ENCODE measurements at regions not wholly inside any gene's neighbourhood (a gene's known extent, or its start where the extent isn't known, plus 50 kb on each side); places are given as distances from the start of the nearest gene placed in this dataset.
"Not testable (repeated sequence)": the region's sequence is repeated elsewhere in the genome, so short reads cannot be mapped to it uniquely, and the experiment has no call there.

DNA sequence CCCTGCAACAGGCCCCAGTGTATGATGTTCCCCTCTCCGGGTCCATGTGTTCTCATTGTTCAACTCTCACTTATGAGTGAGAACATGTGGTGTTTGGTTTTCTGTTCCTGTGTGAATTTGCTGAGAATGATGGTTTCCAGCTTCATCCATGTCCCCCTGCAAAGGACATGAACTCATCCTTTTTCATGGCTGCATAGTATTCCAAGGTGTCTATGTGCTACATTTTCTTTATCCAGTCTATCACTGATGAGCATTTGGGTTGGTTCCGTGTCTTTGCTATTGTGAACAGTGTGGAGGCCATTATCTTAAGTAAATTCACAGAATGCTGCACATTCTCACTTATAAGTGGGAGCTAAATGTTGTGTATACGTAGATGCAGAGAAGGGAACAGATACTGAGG is 205.3 kb downstream of the SHOX start:
- not testable (repeated sequence) for H3K27ac ChIP-seq (replicated peaks; ENCODE audit: low read length); H2BK5ac ChIP-seq (ENCODE audit: low read length); H3K14ac ChIP-seq (ENCODE audit: low read length); H3K79me1 ChIP-seq (ENCODE audit: low read depth, low read length); H2BK15ac ChIP-seq (ENCODE audit: low read length); H3K4me2 ChIP-seq (ENCODE audit: insufficient read depth, low read length, poor library complexity, severe bottlenecking); DNase-seq (ENCODE audit: low spot score); H2BK120ac ChIP-seq (ENCODE audit: low read depth, low read length); H3K18ac ChIP-seq (ENCODE audit: low read length); H3K4me3 ChIP-seq (ENCODE audit: low read length in 2 of 2); H3K4me1 ChIP-seq (ENCODE audit: control insufficient read depth in 2 of 2, insufficient read depth in 1 of 2, low read depth in 1 of 2, low read length in 2 of 2); H3K36me3 ChIP-seq (replicated peaks in 1 of 2; ENCODE audit: control insufficient read depth in 2 of 2, insufficient read depth in 2 of 2, low read length in 2 of 2); H3K4ac ChIP-seq (ENCODE audit: low read length); H2AFZ ChIP-seq (ENCODE audit: low read length); H3K9ac ChIP-seq (ENCODE audit: low read depth, low read length, poor library complexity); H4K8ac ChIP-seq (ENCODE audit: low read depth, low read length); H2BK12ac ChIP-seq (ENCODE audit: low read length); H3K23ac ChIP-seq (ENCODE audit: low read depth, low read length, poor library complexity); H2AK5ac ChIP-seq (ENCODE audit: low read depth, low read length); H3K9me3 ChIP-seq (replicated peaks in 1 of 2; ENCODE audit: control insufficient read depth in 2 of 2, insufficient read depth in 1 of 2, low read depth in 1 of 2, low read length in 2 of 2); H4K91ac ChIP-seq (ENCODE audit: low read depth, low read length, poor library complexity); H3K27me3 ChIP-seq (ENCODE audit: control insufficient read depth in 3 of 3, insufficient read depth in 3 of 3, low read depth in 1 of 3, low read length in 3 of 3)
- WGBS, 2 donors (ENCODE audit: extremely low coverage in 2 of 2, insufficient read length in 2 of 2, insufficient replicate concordance in 1 of 2), result no CpG with 5 or more reads among the region's 3 CpGs

DNA sequence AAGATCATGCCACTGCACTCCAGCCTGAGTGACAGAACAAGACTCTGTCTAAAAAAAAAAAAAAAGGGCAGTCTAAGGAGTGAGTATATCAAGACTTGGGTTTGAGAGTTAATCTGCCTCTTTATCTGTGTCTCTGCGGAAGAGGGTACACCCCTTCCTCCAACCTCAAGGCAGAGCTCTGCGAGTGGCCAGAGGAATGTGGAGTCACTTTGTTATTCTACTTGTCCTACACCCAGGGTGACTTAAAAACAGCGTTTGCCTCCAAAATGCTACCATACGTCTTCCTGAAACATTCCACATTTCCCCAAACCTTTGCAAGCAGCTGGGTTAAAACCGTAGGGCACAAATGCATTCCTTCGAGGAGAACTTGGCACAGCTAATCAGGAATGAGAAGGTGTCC is 199.9 kb downstream of the SHOX start:
- Histone ChIP-seq H3K9me3 (replicated peaks in 1 of 2; ENCODE audit: control insufficient read depth in 2 of 2, insufficient read depth in 1 of 2, low read depth in 1 of 2, low read length in 2 of 2) (peaks cover 0 to 3% of the 10 kb centered on the region in 2 donors), H2BK15ac (ENCODE audit: low read length) (no peak overlapping the region), H3K9ac (ENCODE audit: low read depth, low read length, poor library complexity) (no peak overlapping the region), H3K79me1 (ENCODE audit: low read depth, low read length) (no peaks in the 10 kb centered on the region), H4K91ac (ENCODE audit: low read depth, low read length, poor library complexity) (no peak overlapping the region), H3K4me3 (ENCODE audit: low read length in 2 of 2) (no peak overlapping the region), H3K4me2 (ENCODE audit: insufficient read depth, low read length, poor library complexity, severe bottlenecking) (no peak overlapping the region), H3K36me3 (replicated peaks in 1 of 2; ENCODE audit: control insufficient read depth in 2 of 2, insufficient read depth in 2 of 2, low read length in 2 of 2) (no peaks in the 10 kb centered on the region), H2AFZ (ENCODE audit: low read length) (no peak overlapping the region), H2BK120ac (ENCODE audit: low read depth, low read length) (no peak overlapping the region), H3K14ac (ENCODE audit: low read length) (no peak overlapping the region), H3K18ac (ENCODE audit: low read length) (no peak overlapping the region), H3K4me1 (ENCODE audit: control insufficient read depth in 2 of 2, insufficient read depth in 1 of 2, low read depth in 1 of 2, low read length in 2 of 2) (no peaks in the 10 kb centered on the region), H3K27ac (replicated peaks; ENCODE audit: low read length) (no peak overlapping the region), H3K27me3 (ENCODE audit: control insufficient read depth in 3 of 3, insufficient read depth in 3 of 3, low read depth in 1 of 3, low read length in 3 of 3) (no peaks in the 10 kb centered on the region), H3K23ac (ENCODE audit: low read depth, low read length, poor library complexity) (no peak overlapping the region), H4K8ac (ENCODE audit: low read depth, low read length) (no peak overlapping the region), H2BK12ac (ENCODE audit: low read length) (no peak overlapping the region), H2BK5ac (ENCODE audit: low read length) (no peak overlapping the region), H3K4ac (ENCODE audit: low read length) (no peak overlapping the region), H2AK5ac (ENCODE audit: low read depth, low read length) (no peak overlapping the region)
- no peak for DNase-seq (ENCODE audit: low spot score)
- WGBS, 2 donors (ENCODE audit: extremely low coverage in 2 of 2, insufficient read length in 2 of 2, insufficient replicate concordance in 1 of 2), result no CpG with 5 or more reads among the region's 6 CpGs

DNA sequence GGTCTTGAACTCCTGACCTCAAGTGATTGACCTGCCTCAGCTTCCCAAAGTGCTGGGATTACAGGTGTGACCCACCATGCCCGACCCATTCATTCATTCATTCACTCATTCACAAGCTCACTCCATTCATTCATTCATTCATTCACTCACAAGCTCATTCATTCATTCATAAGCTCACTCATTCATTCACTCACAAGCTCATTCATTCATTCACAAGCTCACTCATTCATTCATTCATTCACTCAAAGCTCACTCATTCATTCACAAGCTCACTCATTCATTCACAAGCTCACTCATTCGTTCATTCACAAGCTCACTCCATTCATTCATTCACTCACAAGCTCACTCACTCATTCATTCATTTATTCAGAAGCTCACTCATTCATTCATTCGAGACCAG is 198.6 kb downstream of the SHOX start:
- WGBS, 2 donors (ENCODE audit: extremely low coverage in 2 of 2, insufficient read length in 2 of 2, insufficient replicate concordance in 1 of 2), result no CpG with 5 or more reads among the region's 3 CpGs
- no peak overlapping the region for H3K9ac ChIP-seq (ENCODE audit: low read depth, low read length, poor library complexity)
- no peak overlapping the region for H2BK5ac ChIP-seq (ENCODE audit: low read length)
- no peak overlapping the region for H2BK120ac ChIP-seq (ENCODE audit: low read depth, low read length)
- H2BK12ac ChIP-seq (ENCODE audit: low read length), result no peak overlapping the region
- no peak overlapping the region for H2AK5ac ChIP-seq (ENCODE audit: low read depth, low read length)
- H3K4me3 ChIP-seq (ENCODE audit: low read length in 2 of 2), result no peak overlapping the region
- H3K36me3 ChIP-seq (replicated peaks in 1 of 2; ENCODE audit: control insufficient read depth in 2 of 2, insufficient read depth in 2 of 2, low read length in 2 of 2), result no peaks in the 10 kb centered on the region
- no peak overlapping the region for H3K18ac ChIP-seq (ENCODE audit: low read length)
- H2BK15ac ChIP-seq (ENCODE audit: low read length), result no peak overlapping the region
- no peaks in the 10 kb centered on the region for H3K79me1 ChIP-seq (ENCODE audit: low read depth, low read length)
- H3K4me2 ChIP-seq (ENCODE audit: insufficient read depth, low read length, poor library complexity, severe bottlenecking), result no peak overlapping the region
- H3K4ac ChIP-seq (ENCODE audit: low read length), result no peak overlapping the region
- H3K9me3 ChIP-seq (replicated peaks in 1 of 2; ENCODE audit: control insufficient read depth in 2 of 2, insufficient read depth in 1 of 2, low read depth in 1 of 2, low read length in 2 of 2), result peaks cover 0 to 3% of the 10 kb centered on the region in 2 donors
- no peak overlapping the region for H3K23ac ChIP-seq (ENCODE audit: low read depth, low read length, poor library complexity)
- H4K91ac ChIP-seq (ENCODE audit: low read depth, low read length, poor library complexity), result no peak overlapping the region
- H3K4me1 ChIP-seq (ENCODE audit: control insufficient read depth in 2 of 2, insufficient read depth in 1 of 2, low read depth in 1 of 2, low read length in 2 of 2), result no peaks in the 10 kb centered on the region
- H3K14ac ChIP-seq (ENCODE audit: low read length), result no peak overlapping the region
- no peak overlapping the region for H4K8ac ChIP-seq (ENCODE audit: low read depth, low read length)
- no peak for DNase-seq (ENCODE audit: low spot score)
- H2AFZ ChIP-seq (ENCODE audit: low read length), result no peak overlapping the region
- no peaks in the 10 kb centered on the region for H3K27me3 ChIP-seq (ENCODE audit: control insufficient read depth in 3 of 3, insufficient read depth in 3 of 3, low read depth in 1 of 3, low read length in 3 of 3)
- H3K27ac ChIP-seq (replicated peaks; ENCODE audit: low read length), result no peak overlapping the region

DNA sequence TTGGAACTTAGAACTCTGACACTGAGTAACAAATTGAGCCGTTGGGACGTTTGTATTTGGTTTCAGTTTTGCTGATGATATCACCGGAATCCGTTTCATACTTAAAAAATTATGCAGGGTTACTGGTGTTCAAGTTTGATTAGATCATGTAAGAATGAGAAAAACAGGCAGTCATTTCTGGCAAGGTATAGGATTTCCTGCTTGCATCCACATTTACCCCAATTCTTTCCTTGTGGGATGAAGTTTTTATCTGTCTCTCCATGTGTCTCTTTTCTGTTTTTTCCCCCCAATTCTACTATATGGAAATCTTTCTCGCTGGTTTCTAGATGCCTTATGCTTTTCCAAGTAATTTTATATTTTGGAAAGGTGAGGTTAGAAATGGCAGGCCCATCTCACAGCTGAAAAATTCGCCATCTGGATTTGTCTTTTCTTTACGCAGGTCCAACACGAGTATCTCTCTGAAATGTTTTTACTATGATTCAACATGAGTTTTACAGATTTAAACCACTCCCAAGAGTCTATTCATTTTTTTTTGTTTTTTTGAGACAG is 197.9 kb downstream of the SHOX start:
- WGBS, 2 donors (ENCODE audit: extremely low coverage in 2 of 2, insufficient read length in 2 of 2, insufficient replicate concordance in 1 of 2), result no CpG with 5 or more reads among the region's 8 CpGs
- Histone ChIP-seq H3K14ac (ENCODE audit: low read length) (no peak overlapping the region), H3K9me3 (replicated peaks in 1 of 2; ENCODE audit: control insufficient read depth in 2 of 2, insufficient read depth in 1 of 2, low read depth in 1 of 2, low read length in 2 of 2) (peaks cover 0 to 3% of the 10 kb centered on the region in 2 donors), H3K18ac (ENCODE audit: low read length) (no peak overlapping the region), H3K4ac (ENCODE audit: low read length) (no peak overlapping the region), H3K4me3 (ENCODE audit: low read length in 2 of 2) (no peak overlapping the region), H3K27me3 (ENCODE audit: control insufficient read depth in 3 of 3, insufficient read depth in 3 of 3, low read depth in 1 of 3, low read length in 3 of 3) (no peaks in the 10 kb centered on the region), H3K4me2 (ENCODE audit: insufficient read depth, low read length, poor library complexity, severe bottlenecking) (no peak overlapping the region), H2BK12ac (ENCODE audit: low read length) (no peak overlapping the region), H3K23ac (ENCODE audit: low read depth, low read length, poor library complexity) (no peak overlapping the region), H2BK15ac (ENCODE audit: low read length) (no peak overlapping the region), H2BK5ac (ENCODE audit: low read length) (no peak overlapping the region), H4K91ac (ENCODE audit: low read depth, low read length, poor library complexity) (no peak overlapping the region), H3K36me3 (replicated peaks in 1 of 2; ENCODE audit: control insufficient read depth in 2 of 2, insufficient read depth in 2 of 2, low read length in 2 of 2) (no peaks in the 10 kb centered on the region), H2AK5ac (ENCODE audit: low read depth, low read length) (no peak overlapping the region), H3K4me1 (ENCODE audit: control insufficient read depth in 2 of 2, insufficient read depth in 1 of 2, low read depth in 1 of 2, low read length in 2 of 2) (no peaks in the 10 kb centered on the region), H2AFZ (ENCODE audit: low read length) (no peak overlapping the region), H3K27ac (replicated peaks; ENCODE audit: low read length) (no peak overlapping the region), H3K9ac (ENCODE audit: low read depth, low read length, poor library complexity) (no peak overlapping the region), H3K79me1 (ENCODE audit: low read depth, low read length) (no peaks in the 10 kb centered on the region), H2BK120ac (ENCODE audit: low read depth, low read length) (no peak overlapping the region), H4K8ac (ENCODE audit: low read depth, low read length) (no peak overlapping the region)
- DNase-seq (ENCODE audit: low spot score), result no peak
